MCF 10A (cell line): ENCODE measurements at regions not wholly inside any gene's neighbourhood (a gene's known extent, or its start where the extent isn't known, plus 50 kb on each side); places are given as distances from the start of the nearest gene placed in this dataset.

ENCODE experiments used
- BruUV-seq: library from RNA; stranded (reverse); fragments of 400-500 nt; replicated peaks from 2 replicates; lab custom pipeline; 2021; lab: Mats Ljungman, UMichigan
- CTCF ChIA-PET: fragments of 300-600 bp; sonication (Branson Sonifier 250); formaldehyde crosslinking; extraction: SDS; loops from one replicate; lab custom pipeline; 2021; ENCODE audit warnings: antibody characterized with exemption, inconsistent platforms; lab: Yijun Ruan, JAX
- POLR2A ChIA-PET: fragments of 300-600, 350-650 bp; sonication (Branson Sonifier 250); formaldehyde crosslinking; extraction: SDS; loops from one replicate; lab custom pipeline; 2020; ENCODE audit warnings: antibody characterized with exemption, inconsistent platforms; lab: Yijun Ruan, JAX
- DNase-seq: peaks from one replicate; pipeline ENCODE4 v3.0.0-alpha.2; 2018; ENCODE audit not compliant: unreplicated experiment
- H3K27ac Mint-ChIP-seq: one replicate; pipeline ENCODE4 v1.8.0; 2022; ENCODE audit warnings: mild to moderate bottlenecking, low read depth, mixed read lengths; ENCODE audit not compliant: unreplicated experiment
- H3K27me3 Mint-ChIP-seq: one replicate; pipeline ENCODE4 v1.8.0; 2022; ENCODE audit warnings: mixed read lengths; ENCODE audit not compliant: insufficient read depth, unreplicated experiment
- H3K36me3 Mint-ChIP-seq: one replicate; pipeline ENCODE4 v1.8.0; 2022; ENCODE audit warnings: mild to moderate bottlenecking, moderate library complexity, mixed read lengths; ENCODE audit not compliant: insufficient read depth, unreplicated experiment
- H3K4me1 Mint-ChIP-seq: one replicate; pipeline ENCODE4 v1.8.0; 2022; ENCODE audit warnings: mixed read lengths; ENCODE audit not compliant: insufficient read depth, unreplicated experiment
- H3K4me3 Mint-ChIP-seq: one replicate; pipeline ENCODE4 v1.8.0; 2022; ENCODE audit warnings: mild to moderate bottlenecking, moderate library complexity, mixed read lengths; ENCODE audit not compliant: unreplicated experiment
- H3K9me3 Mint-ChIP-seq: one replicate; pipeline ENCODE4 v1.8.0; 2022; ENCODE audit warnings: mixed read lengths; ENCODE audit not compliant: unreplicated experiment
- intact Hi-C: fragments of 100-400 bp; cut with micrococcal nuclease; formaldehyde crosslinking; loops from 2 replicates; pipeline ENCODE4 v1.14.1; 2022
- TF ChIP-seq, protein P1 (sequence below): fragments of 200-600 bp; IDR thresholded peaks from one replicate; pipeline ENCODE4 v1.8.0; 2022; ENCODE audit warnings: antibody characterized with exemption, mild to moderate bottlenecking; ENCODE audit not compliant: unreplicated experiment

DNA sequence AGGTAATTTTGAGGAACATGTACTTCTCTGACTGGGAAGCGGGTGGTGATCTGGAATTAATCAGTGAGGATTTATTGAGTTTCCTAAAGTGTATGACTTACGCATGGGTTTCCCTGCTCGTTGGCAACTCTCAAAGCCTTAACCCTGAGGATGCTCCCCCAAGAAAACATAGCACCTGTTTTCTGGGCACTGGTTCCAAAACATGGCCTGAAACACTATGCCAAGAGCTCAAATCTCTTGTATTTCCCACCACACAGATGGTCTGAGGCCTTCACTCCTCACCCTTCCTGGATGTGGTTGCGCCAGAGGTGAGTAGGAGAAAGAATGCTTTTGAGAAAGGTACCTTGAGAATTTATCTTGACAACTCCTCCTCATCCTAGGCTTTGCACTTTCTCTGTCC lies 250.4 kb downstream of the FZD1 start:
- ChIA-PET POLR2A (no interaction called here), CTCF (no interaction called here)
- Mint-ChIP-seq H3K27me3 (no peaks in the 10 kb centered on the region), H3K4me1 (no peaks in the 10 kb centered on the region), H3K4me3 (no peak overlapping the region), H3K9me3 (no peaks in the 10 kb centered on the region), H3K27ac (no peak overlapping the region), H3K36me3 (no peaks in the 10 kb centered on the region)
- no TSS peak for BruUV-seq
- intact Hi-C loops: no loop called here
- TF ChIP-seq, protein P1, sequence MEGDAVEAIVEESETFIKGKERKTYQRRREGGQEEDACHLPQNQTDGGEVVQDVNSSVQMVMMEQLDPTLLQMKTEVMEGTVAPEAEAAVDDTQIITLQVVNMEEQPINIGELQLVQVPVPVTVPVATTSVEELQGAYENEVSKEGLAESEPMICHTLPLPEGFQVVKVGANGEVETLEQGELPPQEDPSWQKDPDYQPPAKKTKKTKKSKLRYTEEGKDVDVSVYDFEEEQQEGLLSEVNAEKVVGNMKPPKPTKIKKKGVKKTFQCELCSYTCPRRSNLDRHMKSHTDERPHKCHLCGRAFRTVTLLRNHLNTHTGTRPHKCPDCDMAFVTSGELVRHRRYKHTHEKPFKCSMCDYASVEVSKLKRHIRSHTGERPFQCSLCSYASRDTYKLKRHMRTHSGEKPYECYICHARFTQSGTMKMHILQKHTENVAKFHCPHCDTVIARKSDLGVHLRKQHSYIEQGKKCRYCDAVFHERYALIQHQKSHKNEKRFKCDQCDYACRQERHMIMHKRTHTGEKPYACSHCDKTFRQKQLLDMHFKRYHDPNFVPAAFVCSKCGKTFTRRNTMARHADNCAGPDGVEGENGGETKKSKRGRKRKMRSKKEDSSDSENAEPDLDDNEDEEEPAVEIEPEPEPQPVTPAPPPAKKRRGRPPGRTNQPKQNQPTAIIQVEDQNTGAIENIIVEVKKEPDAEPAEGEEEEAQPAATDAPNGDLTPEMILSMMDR: no peak
- DNase-seq: no peak

GRCh38 chr7:91515961-91516360 lies 251.7 kb downstream of the FZD1 start:
- DNase-seq: no peak
- POLR2A ChIA-PET: no interaction called here
- CTCF ChIA-PET: no interaction called here
- no TSS peak for BruUV-seq
- TF ChIP-seq, protein P1: no peak
- intact Hi-C loops: no loop called here
- Mint-ChIP-seq H3K9me3 (no peaks in the 10 kb centered on the region), H3K4me3 (no peak overlapping the region), H3K27ac (no peak overlapping the region), H3K4me1 (no peaks in the 10 kb centered on the region), H3K36me3 (no peaks in the 10 kb centered on the region), H3K27me3 (no peaks in the 10 kb centered on the region)

- TF ChIP-seq, protein P1: no peak
- CTCF ChIA-PET: no interaction called here
- no peak overlapping the region for H3K27ac Mint-ChIP-seq
- no peaks in the 10 kb centered on the region for H3K27me3 Mint-ChIP-seq
- intact Hi-C loops: no loop called here
- no peaks in the 10 kb centered on the region for H3K9me3 Mint-ChIP-seq
- H3K4me3 Mint-ChIP-seq: no peak overlapping the region
- no peaks in the 10 kb centered on the region for H3K4me1 Mint-ChIP-seq
- no peak for DNase-seq
- no TSS peak for BruUV-seq
- H3K36me3 Mint-ChIP-seq: no peaks in the 10 kb centered on the region
- POLR2A ChIA-PET: no interaction called here
Observed at GRCh38 chr7:91517201-91517785, 253.1 kb downstream of the FZD1 start.

- TF ChIP-seq, protein P1: no peak
- Mint-ChIP-seq H3K4me1 (no peaks in the 10 kb centered on the region), H3K4me3 (no peak overlapping the region), H3K36me3 (no peaks in the 10 kb centered on the region), H3K9me3 (no peaks in the 10 kb centered on the region), H3K27me3 (no peaks in the 10 kb centered on the region), H3K27ac (no peak overlapping the region)
- POLR2A ChIA-PET: no interaction called here
- no TSS peak for BruUV-seq
- no peak for DNase-seq
- CTCF ChIA-PET: no interaction called here
- intact Hi-C loops: no loop called here
Observed at GRCh38 chr7:91518058-91518457, 253.8 kb downstream of the FZD1 start.
